HCT116 (cell line): ENCODE measurements at regions not wholly inside any gene's neighbourhood (a gene's known extent, or its start where the extent isn't known, plus 50 kb on each side); places are given as distances from the start of the nearest gene placed in this dataset.

Experiments used
- ATAC-seq: fragments of 200-7000 bp; cut with Tn5 transposase; 2 replicates; pipeline ENCODE4 v1.9.1; 2020; ENCODE audit warnings: mild to moderate bottlenecking, moderate library complexity
- BruUV-seq: library from RNA; stranded (reverse); fragments of 400-500 nt; replicated peaks from 2 replicates; lab custom pipeline; 2021; lab: Mats Ljungman, UMichigan
- CTCF ChIA-PET: fragments of 300-600 bp; sonication (Branson Sonifier 250); formaldehyde crosslinking; loops from one replicate; lab custom pipeline; 2021; ENCODE audit warnings: antibody characterized with exemption; lab: Charles Lee
- POLR2A ChIA-PET: fragments of 300-600, 350-600 bp; sonication (Branson Sonifier 250); formaldehyde crosslinking; loops from one replicate; lab custom pipeline; 2021; ENCODE audit warnings: antibody characterized with exemption; lab: Charles Lee
- RAD21 ChIA-PET, 2 experiments: fragments of 300-600 bp; sonication (Branson Sonifier 250); formaldehyde crosslinking; loops; one replicate each; lab custom pipeline; 2023; ENCODE audit warnings: low total read pairs in 2 of 2; ENCODE audit not compliant: uncharacterized antibody in 2 of 2, unreplicated experiment in 2 of 2, low non-redundant PET in 1 of 2; lab: Charles Lee
- DNase-seq: peaks from one replicate; pipeline ENCODE4 v3.0.0-alpha.2; 2010; ENCODE audit warnings: low read depth, low spot score
- H2AFZ ChIP-seq: fragments of 200-600 bp; shearing (Covaris generic), sonication (generic); 2 replicates; pipeline ENCODE4 v1.6.1; 2017; ENCODE audit warnings: low read depth, mixed run types, mixed read lengths, antibody characterized with exemption, low read length; ENCODE audit not compliant: poor library complexity, severe bottlenecking
- H3K27ac ChIP-seq: 2 replicates; pipeline ENCODE4 v1.5.1; 2012; ENCODE audit warnings: low read depth, low read length
- H3K27me3 ChIP-seq: fragments of 200-600 bp; sonication (generic); 2 replicates; pipeline ENCODE4 v1.6.1; 2016; ENCODE audit warnings: mixed run types, low read length, mixed read lengths; ENCODE audit not compliant: insufficient read depth
- H3K36me3 ChIP-seq, 2 experiments: fragments of 200-500 bp in 1 of 2; fragments of 200-600 bp in 1 of 2; sonication (Bioruptor generic) in 1 of 2; sonication (generic) in 1 of 2; 2 replicates each; pipeline versions ENCODE4 v1.5.1 to v1.6.1; 2014 to 2016; ENCODE audit warnings: low read length in 2 of 2, inconsistent platforms in 1 of 2, mixed read lengths in 1 of 2, mixed run types in 1 of 2; ENCODE audit not compliant: insufficient read depth in 2 of 2, control insufficient read depth in 1 of 2
- H3K4me1 ChIP-seq, 2 experiments: fragments of 200-600 bp in 1 of 2; sonication (generic) in 1 of 2; 2 replicates each; pipeline versions ENCODE4 v1.5.1 to v1.6.1; 2012 to 2017; ENCODE audit warnings: low read length in 2 of 2, inconsistent platforms in 1 of 2, mild to moderate bottlenecking in 1 of 2, mixed read lengths in 1 of 2, mixed run types in 1 of 2, moderate library complexity in 1 of 2; ENCODE audit not compliant: insufficient read depth in 2 of 2, control insufficient read depth in 1 of 2
- H3K4me2 ChIP-seq: fragments of 200-600 bp; sonication (generic); 2 replicates; pipeline ENCODE4 v1.6.1; 2017; ENCODE audit warnings: mixed run types, low read length, mixed read lengths
- H3K4me3 ChIP-seq, 2 experiments: fragments of 200-600 bp in 1 of 2; sonication (generic) in 1 of 2; replicated peaks in 1 of 2; 2 replicates each; pipeline ENCODE4 v1.5.1; 2011 to 2016; ENCODE audit warnings: low read length in 2 of 2, control low read depth in 1 of 2, low read depth in 1 of 2, mild to moderate bottlenecking in 1 of 2, mixed read lengths in 1 of 2, mixed run types in 1 of 2
- H3K79me2 ChIP-seq: fragments of 200-600 bp; sonication (generic); 2 replicates; pipeline ENCODE4 v1.6.1; 2017; ENCODE audit warnings: mild to moderate bottlenecking, mixed run types, low read length, moderate library complexity, mixed read lengths; ENCODE audit not compliant: insufficient read depth
- H3K9ac ChIP-seq: fragments of 200-600 bp; sonication (generic); 2 replicates; pipeline ENCODE4 v1.6.1; 2016; ENCODE audit warnings: low read length, mixed read lengths
- H3K9me2 ChIP-seq: fragments of 200-600 bp; sonication (generic), shearing (Covaris generic); 2 replicates; pipeline ENCODE4 v1.6.1; 2017; ENCODE audit warnings: mixed run types, mild to moderate bottlenecking, moderate library complexity; ENCODE audit not compliant: insufficient read depth
- H3K9me3 ChIP-seq, 2 experiments: fragments of 200-500 bp in 1 of 2; fragments of 200-600 bp in 1 of 2; sonication (Bioruptor generic) in 1 of 2; sonication (generic) in 1 of 2; 2 replicates each; pipeline ENCODE4 v1.6.1; 2014 to 2017; ENCODE audit warnings: low read length in 2 of 2, mixed read lengths in 2 of 2, inconsistent platforms in 1 of 2, low read depth in 1 of 2, mild to moderate bottlenecking in 1 of 2, mixed run types in 1 of 2, moderate library complexity in 1 of 2; ENCODE audit not compliant: control insufficient read depth in 1 of 2, insufficient read depth in 1 of 2
- H4K20me1 ChIP-seq: fragments of 200-600 bp; sonication (generic), shearing (Covaris generic); 2 replicates; pipeline ENCODE4 v1.6.1; 2017; ENCODE audit warnings: mixed run types, mild to moderate bottlenecking, moderate library complexity; ENCODE audit not compliant: insufficient read depth
- EZH2 ChIP-seq: fragments of 200-600 bp; sonication (generic); IDR thresholded peaks from 2 replicates; pipeline ENCODE4 v1.6.1; 2017; ENCODE audit warnings: antibody characterized with exemption, mixed run types
- EZH2phosphoT487 ChIP-seq: fragments of 200-600 bp; IDR thresholded peaks from 2 replicates; pipeline ENCODE4 v1.6.1; 2018; ENCODE audit warnings: antibody characterized with exemption, borderline replicate concordance
- POLR2AphosphoS5 ChIP-seq: IDR thresholded peaks from 2 replicates; pipeline ENCODE4 v1.6.1; 2011; ENCODE audit warnings: mild to moderate bottlenecking, low read depth, low read length, moderate library complexity
- ZBTB33 ChIP-seq: IDR thresholded peaks from 2 replicates; pipeline ENCODE4 v1.6.1; 2011; ENCODE audit warnings: mild to moderate bottlenecking, low read length, moderate library complexity; ENCODE audit not compliant: insufficient replicate concordance; ENCODE audit errors: extremely low read depth
- intact Hi-C: fragments of 100-400 bp; cut with micrococcal nuclease; formaldehyde crosslinking; loops from 2 replicates; pipeline ENCODE4 v1.10.0; 2022

DNA sequence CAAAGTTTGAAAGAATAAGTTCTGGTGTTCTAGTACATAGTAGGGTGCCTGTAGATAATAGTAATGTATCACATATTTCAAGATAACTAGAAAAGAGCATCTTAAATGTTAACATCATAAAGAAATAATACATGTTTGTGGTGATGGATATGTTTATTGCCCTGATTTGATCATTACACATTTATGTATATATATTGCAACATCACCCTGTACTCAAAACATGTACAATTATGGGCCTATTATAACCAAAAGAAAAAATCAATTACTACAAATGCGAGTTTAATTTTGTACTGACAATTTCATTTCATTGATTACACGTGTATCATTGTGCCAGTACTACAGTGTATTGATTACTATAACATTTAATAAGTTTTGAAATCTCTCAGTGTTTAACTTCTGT, 609.2 kb upstream of the BRINP3 start:
- Histone ChIP-seq H3K9me3 (no peaks in the 10 kb centered on the region), H4K20me1 (no peaks in the 10 kb centered on the region), H3K27ac (no peak overlapping the region), H3K79me2 (no peaks in the 10 kb centered on the region), H2AFZ (no peak overlapping the region), H3K4me3 (no peak overlapping the region), H3K4me1 (no peaks in the 10 kb centered on the region), H3K36me3 (no peaks in the 10 kb centered on the region), H3K4me2 (no peak overlapping the region), H3K27me3 (no peaks in the 10 kb centered on the region), H3K9ac (no peak overlapping the region), H3K9me2 (no peaks in the 10 kb centered on the region)
- no peak for TF ChIP-seq ZBTB33
- DNase-seq (no peak), ATAC-seq (no peak)
- POLR2A ChIA-PET = no interaction called here
- BruUV-seq = no TSS peak
- RAD21 ChIA-PET = no interaction called here
- intact Hi-C loops = no loop called here
- CTCF ChIA-PET = no interaction called here

DNA sequence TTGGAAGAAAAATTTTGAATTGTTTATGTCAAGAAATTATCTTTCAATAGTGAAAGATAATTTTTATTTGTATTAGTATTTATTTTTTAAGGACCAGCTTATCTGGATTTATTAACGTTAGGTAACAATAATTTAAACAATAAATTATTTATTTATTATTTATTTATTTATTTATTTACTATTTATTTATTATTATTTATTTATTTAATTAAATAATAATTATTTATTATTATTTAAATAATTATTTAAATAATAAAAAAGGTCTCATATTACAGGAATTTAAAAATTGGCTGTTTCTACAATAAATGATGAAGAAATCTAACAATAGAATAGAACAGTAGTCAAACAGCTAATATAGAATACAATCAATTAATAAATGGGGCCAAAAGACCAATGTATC, 618.7 kb upstream of the BRINP3 start:
- Histone ChIP-seq H3K9ac (no peak overlapping the region), H3K9me2 (no peaks in the 10 kb centered on the region; the same call in 1 of the 2 replicates), H3K4me3 (no peak overlapping the region), H2AFZ (no peak overlapping the region), H4K20me1 (no peaks in the 10 kb centered on the region)
- POLR2A ChIA-PET = no interaction called here
- no peak for TF ChIP-seq EZH2phosphoT487
- no peak for TF ChIP-seq POLR2AphosphoS5
- no peak for TF ChIP-seq EZH2
- TF ChIP-seq, all 23 proteins: peak for 0
- no peaks in the 10 kb centered on the region for H3K4me1 ChIP-seq
- no peak overlapping the region for H3K4me2 ChIP-seq
- H3K79me2 ChIP-seq = no peaks in the 10 kb centered on the region
- BruUV-seq = no TSS peak
- no peaks in the 10 kb centered on the region for H3K36me3 ChIP-seq
- intact Hi-C loops = no loop called here
- RAD21 ChIA-PET = no interaction called here
- no peak overlapping the region for H3K27ac ChIP-seq
- H3K27me3 ChIP-seq = no peaks in the 10 kb centered on the region
- DNase-seq = no peak
- CTCF ChIA-PET = no interaction called here
- ATAC-seq = no peak
- H3K9me3 ChIP-seq = no peaks in the 10 kb centered on the region
